H9 (cell line): ENCODE measurements at regions not wholly inside any gene's neighbourhood (a gene's known extent, or its start where the extent isn't known, plus 50 kb on each side); places are given as distances from the start of the nearest gene placed in this dataset.

Experiments
- DNase-seq: peaks from one replicate; pipeline ENCODE4 v3.0.0-alpha.2; 2017
- H2AFZ ChIP-seq: one replicate; pipeline ENCODE4 v1.6.1; 2013; ENCODE audit warnings: mild to moderate bottlenecking, low read length, control low read depth, moderate library complexity
- H2AK5ac ChIP-seq: 2 replicates; pipeline ENCODE4 v1.6.1; 2013; ENCODE audit warnings: low read length, control low read depth, mixed read lengths; ENCODE audit not compliant: insufficient read length
- H2BK120ac ChIP-seq: one replicate; pipeline ENCODE4 v1.6.1; 2013; ENCODE audit warnings: low read depth, mild to moderate bottlenecking, low read length, control low read depth, inconsistent platforms; ENCODE audit not compliant: poor library complexity, severe bottlenecking
- H2BK12ac ChIP-seq: 2 replicates; pipeline ENCODE4 v1.6.1; 2013; ENCODE audit warnings: low read length, control low read depth, mixed read lengths, low read depth; ENCODE audit not compliant: insufficient read length
- H2BK15ac ChIP-seq: 2 replicates; pipeline ENCODE4 v1.6.1; 2013; ENCODE audit warnings: low read depth, low read length, control low read depth
- H2BK20ac ChIP-seq: one replicate; pipeline ENCODE4 v1.6.1; 2013; ENCODE audit warnings: low read depth, mild to moderate bottlenecking, low read length, control low read depth, inconsistent platforms; ENCODE audit not compliant: poor library complexity, severe bottlenecking
- H2BK5ac ChIP-seq: 2 replicates; pipeline ENCODE4 v1.6.1; 2013; ENCODE audit warnings: low read length, control low read depth, mixed read lengths; ENCODE audit not compliant: insufficient read length
- H3K14ac ChIP-seq: 2 replicates; pipeline ENCODE4 v1.6.1; 2013; ENCODE audit warnings: low read length, control low read depth; ENCODE audit not compliant: insufficient read depth
- H3K18ac ChIP-seq: 2 replicates; pipeline ENCODE4 v1.6.1; 2013; ENCODE audit warnings: low read depth, mild to moderate bottlenecking, mixed read lengths, low read length, control low read depth; ENCODE audit not compliant: insufficient read length
- H3K23ac ChIP-seq: 2 replicates; pipeline ENCODE4 v1.6.1; 2013; ENCODE audit warnings: low read length, control low read depth, mixed read lengths, low read depth; ENCODE audit not compliant: insufficient read length
- H3K23me2 ChIP-seq: 2 replicates; pipeline ENCODE4 v1.6.1; 2013; ENCODE audit warnings: low read depth, mild to moderate bottlenecking, mixed read lengths, low read length, control low read depth; ENCODE audit not compliant: insufficient read length, poor library complexity, severe bottlenecking
- H3K27ac ChIP-seq: 2 replicates; pipeline ENCODE4 v1.5.1; 2013; ENCODE audit warnings: low read length, control low read depth, mixed read lengths, low read depth; ENCODE audit not compliant: insufficient read length
- H3K27me3 ChIP-seq: 2 replicates; pipeline ENCODE4 v1.6.1; 2013; ENCODE audit warnings: low read length, control low read depth, inconsistent platforms; ENCODE audit not compliant: insufficient read depth
- H3K4ac ChIP-seq: 2 replicates; pipeline ENCODE4 v1.6.1; 2013; ENCODE audit warnings: low read depth, mild to moderate bottlenecking, control low read depth, inconsistent platforms, low read length, moderate library complexity
- H3K4me1 ChIP-seq: 2 replicates; pipeline ENCODE4 v1.6.1; 2013; ENCODE audit warnings: low read length, control low read depth, inconsistent platforms; ENCODE audit not compliant: insufficient read depth
- H3K4me2 ChIP-seq: 2 replicates; pipeline ENCODE4 v1.6.1; 2013; ENCODE audit warnings: low read length, control low read depth, mixed read lengths; ENCODE audit not compliant: insufficient read length, insufficient read depth
- H3K56ac ChIP-seq: 2 replicates; pipeline ENCODE4 v1.6.1; 2013; ENCODE audit warnings: low read depth, mild to moderate bottlenecking, mixed read lengths, low read length, control low read depth; ENCODE audit not compliant: insufficient read length
- H3K79me1 ChIP-seq: 2 replicates; pipeline ENCODE4 v1.6.1; 2013; ENCODE audit warnings: low read depth, mild to moderate bottlenecking, moderate library complexity, low read length, control low read depth, inconsistent platforms; ENCODE audit not compliant: insufficient read depth, poor library complexity, severe bottlenecking
- H3K79me2 ChIP-seq: 2 replicates; pipeline ENCODE4 v1.6.1; 2013; ENCODE audit warnings: low read length, control low read depth, inconsistent platforms; ENCODE audit not compliant: insufficient read depth
- H3K9ac ChIP-seq: 2 replicates; pipeline ENCODE4 v1.6.1; 2013; ENCODE audit warnings: low read length, control low read depth, mixed read lengths; ENCODE audit not compliant: insufficient read length; ENCODE audit errors: extremely low read depth
- H3K9me3 ChIP-seq: one replicate; pipeline ENCODE4 v1.6.1; 2013; ENCODE audit warnings: low read depth, low read length, inconsistent platforms; ENCODE audit not compliant: control insufficient read depth
- H3T11ph ChIP-seq: one replicate; pipeline ENCODE4 v1.6.1; 2013; ENCODE audit warnings: mild to moderate bottlenecking, low read length, control low read depth, inconsistent platforms
- H4K20me1 ChIP-seq: one replicate; pipeline ENCODE4 v1.6.1; 2013; ENCODE audit not compliant: control insufficient read depth, insufficient read length, insufficient read depth
- H4K5ac ChIP-seq: 2 replicates; pipeline ENCODE4 v1.6.1; 2013; ENCODE audit warnings: low read depth, mild to moderate bottlenecking, mixed read lengths, low read length, control low read depth; ENCODE audit not compliant: insufficient read length
- H4K8ac ChIP-seq: replicated peaks from 2 replicates; pipeline ENCODE4 v1.6.1; 2013; ENCODE audit warnings: low read length, control low read depth, mixed read lengths, low read depth; ENCODE audit not compliant: insufficient read length
- H4K91ac ChIP-seq: 2 replicates; pipeline ENCODE4 v1.6.1; 2013; ENCODE audit warnings: low read depth, mild to moderate bottlenecking, moderate library complexity, mixed read lengths, low read length, control low read depth; ENCODE audit not compliant: insufficient read length
- H3K27ac Mint-ChIP-seq, 3 experiments: 2 replicates in 2 of 3; 3 replicates in 1 of 3; pipeline ENCODE4 v1.8.0; 2020 to 2021; ENCODE audit warnings: mixed read lengths in 3 of 3, mild to moderate bottlenecking in 1 of 3, moderate library complexity in 1 of 3
- H3K27me3 Mint-ChIP-seq: 2 replicates; pipeline ENCODE4 v1.8.0; 2021; ENCODE audit warnings: low read depth, mild to moderate bottlenecking, moderate library complexity, mixed read lengths
- H3K36me3 Mint-ChIP-seq, 3 experiments: 2 replicates in 2 of 3; 3 replicates in 1 of 3; pipeline ENCODE4 v1.8.0; 2020 to 2021; ENCODE audit warnings: low read depth in 3 of 3, mixed read lengths in 3 of 3; ENCODE audit not compliant: insufficient read depth in 1 of 3
- H3K4me1 Mint-ChIP-seq, 2 experiments: 2 replicates each; pipeline ENCODE4 v1.8.0; 2020; ENCODE audit warnings: mixed read lengths in 2 of 2
- H3K4me3 Mint-ChIP-seq, 2 experiments: 2 replicates in 1 of 2; 3 replicates in 1 of 2; pipeline ENCODE4 v1.8.0; 2020 to 2021; ENCODE audit warnings: mild to moderate bottlenecking in 2 of 2, mixed read lengths in 2 of 2, moderate library complexity in 1 of 2
- H3K9me3 Mint-ChIP-seq, 2 experiments: 2 replicates in 1 of 2; 3 replicates in 1 of 2; pipeline ENCODE4 v1.8.0; 2020; ENCODE audit warnings: mild to moderate bottlenecking in 2 of 2, mixed read lengths in 2 of 2, moderate library complexity in 1 of 2
- WGBS: extraction: QIAGEN DNeasy Blood & Tissue Kit; methylation state at CpG from one replicate; pipeline ENCODE4 v1.1.7; 2013; ENCODE audit warnings: missing lambda C conversion rate, low lambda C conversion rate, mixed read lengths; ENCODE audit not compliant: insufficient read length; ENCODE audit errors: extremely low coverage; 5-methylcytosine and 5-hydroxymethylcytosine counted together
- TF ChIP-seq, protein P1 (sequence below): fragments of 200-600 bp; sonication (generic); conservative IDR thresholded peaks from 3 replicates; pipeline ENCODE4 v1.8.0; 2021; ENCODE audit warnings: antibody characterized with exemption, mild to moderate bottlenecking

- peaks cover 0 to 4% (median 0%) of the 10 kb centered on the region in 3 experiments; a peak in 2 of 7 replicates for H3K36me3 Mint-ChIP-seq
- H3K9ac ChIP-seq = no peak overlapping the region
- no peak overlapping the region for H3K56ac ChIP-seq
- no peak overlapping the region for H2BK12ac ChIP-seq
- H4K5ac ChIP-seq = no peak overlapping the region
- no peaks in the 10 kb centered on the region for H3K27me3 ChIP-seq
- no peak overlapping the region for H2BK15ac ChIP-seq
- no peak overlapping the region for H3K27ac Mint-ChIP-seq
- H4K91ac ChIP-seq = no peak overlapping the region
- DNase-seq = no peak
- H2AFZ ChIP-seq = no peak overlapping the region
- peaks cover 0 to 9% of the 10 kb centered on the region in 2 experiments; a peak in 3 of 5 replicates for H3K9me3 Mint-ChIP-seq
- H3K79me1 ChIP-seq = no peaks in the 10 kb centered on the region
- no peak overlapping the region for H3K4me2 ChIP-seq
- no peak overlapping the region for H3K18ac ChIP-seq
- no peak overlapping the region for H4K8ac ChIP-seq
- no peak overlapping the region for H3K4ac ChIP-seq
- H2BK20ac ChIP-seq = no peak overlapping the region
- H3K27me3 Mint-ChIP-seq = no peaks in the 10 kb centered on the region; the same call in none of the 2 replicates
- H3K14ac ChIP-seq = no peak overlapping the region
- H3K23me2 ChIP-seq = no peaks in the 10 kb centered on the region
- no peaks in the 10 kb centered on the region for H3K79me2 ChIP-seq
- no peak overlapping the region; a peak in 1 of 5 replicates for H3K4me3 Mint-ChIP-seq
- no peak overlapping the region for H2AK5ac ChIP-seq
- no peak overlapping the region for H2BK120ac ChIP-seq
- peaks cover 4 to 8% of the 10 kb centered on the region in 2 experiments for H3K4me1 Mint-ChIP-seq
- no peaks in the 10 kb centered on the region for H3K4me1 ChIP-seq
- TF ChIP-seq, protein P1, sequence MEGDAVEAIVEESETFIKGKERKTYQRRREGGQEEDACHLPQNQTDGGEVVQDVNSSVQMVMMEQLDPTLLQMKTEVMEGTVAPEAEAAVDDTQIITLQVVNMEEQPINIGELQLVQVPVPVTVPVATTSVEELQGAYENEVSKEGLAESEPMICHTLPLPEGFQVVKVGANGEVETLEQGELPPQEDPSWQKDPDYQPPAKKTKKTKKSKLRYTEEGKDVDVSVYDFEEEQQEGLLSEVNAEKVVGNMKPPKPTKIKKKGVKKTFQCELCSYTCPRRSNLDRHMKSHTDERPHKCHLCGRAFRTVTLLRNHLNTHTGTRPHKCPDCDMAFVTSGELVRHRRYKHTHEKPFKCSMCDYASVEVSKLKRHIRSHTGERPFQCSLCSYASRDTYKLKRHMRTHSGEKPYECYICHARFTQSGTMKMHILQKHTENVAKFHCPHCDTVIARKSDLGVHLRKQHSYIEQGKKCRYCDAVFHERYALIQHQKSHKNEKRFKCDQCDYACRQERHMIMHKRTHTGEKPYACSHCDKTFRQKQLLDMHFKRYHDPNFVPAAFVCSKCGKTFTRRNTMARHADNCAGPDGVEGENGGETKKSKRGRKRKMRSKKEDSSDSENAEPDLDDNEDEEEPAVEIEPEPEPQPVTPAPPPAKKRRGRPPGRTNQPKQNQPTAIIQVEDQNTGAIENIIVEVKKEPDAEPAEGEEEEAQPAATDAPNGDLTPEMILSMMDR = no peak
- H4K20me1 ChIP-seq = no peaks in the 10 kb centered on the region
- H3T11ph ChIP-seq = no peak overlapping the region
- H3K23ac ChIP-seq = no peak overlapping the region
- no CpG with 5 or more reads among the region's 9 CpGs for WGBS
- H2BK5ac ChIP-seq = no peak overlapping the region
- no peaks in the 10 kb centered on the region for H3K9me3 ChIP-seq
- no peak overlapping the region for H3K27ac ChIP-seq
Measured at GRCh38 chr16:59181821-59182420, 447.8 kb upstream of the GOT2 start.
